Prostate gland (tissue), 2 donors: ENCODE measurements at regions not wholly inside any gene's neighbourhood (a gene's known extent, or its start where the extent isn't known, plus 50 kb on each side); places are given as distances from the start of the nearest gene placed in this dataset.

Experiments
- DNase-seq: peaks from one replicate; pipeline ENCODE4 v3.0.0-alpha.2; 2019; ENCODE audit warnings: low spot score
- H3K27ac ChIP-seq, 2 donors: fragments of 200-600 bp; sonication (generic); 2 replicates each; pipeline ENCODE4 v1.5.1; 2017 to 2019
- H3K27me3 ChIP-seq: fragments of 200-600 bp; sonication (generic); replicated peaks from 2 replicates; pipeline ENCODE4 v1.5.1; 2019; ENCODE audit not compliant: insufficient read depth
- H3K36me3 ChIP-seq, 2 donors: fragments of 200-600 bp; sonication (generic); 1 replicate in 1 of 2; 2 replicates in 1 of 2; pipeline versions ENCODE4 v1.5.1 to v1.8.1; 2017 to 2019
- H3K4me1 ChIP-seq: fragments of 200-600 bp; sonication (generic); replicated peaks from 2 replicates; pipeline ENCODE4 v1.5.1; 2019
- H3K4me3 ChIP-seq, 2 donors: fragments of 200-600 bp; sonication (generic); 2 replicates each; pipeline ENCODE4 v1.5.1; 2017 to 2019
- H3K9me3 ChIP-seq: fragments of 200-600 bp; sonication (generic); 2 replicates; pipeline ENCODE4 v1.5.1; 2017
- POLR2A ChIP-seq: fragments of 450-650 bp; IDR thresholded peaks from one replicate; pipeline ENCODE4 v1.6.1; 2016; ENCODE audit warnings: antibody characterized with exemption, mild to moderate bottlenecking
- POLR2AphosphoS5 ChIP-seq: sonication (generic); formaldehyde crosslinking; IDR thresholded peaks from one replicate; pipeline ENCODE4 v1.6.1; 2017; ENCODE audit warnings: antibody characterized with exemption
- WGBS: methylation state at CpG from one replicate; pipeline ENCODE4 v1.1.5; 2018; 5-methylcytosine and 5-hydroxymethylcytosine counted together
- intact Hi-C: fragments of 100-400 bp; cut with DNase I; formaldehyde crosslinking; loops from one replicate; pipeline ENCODE4 v1.14.2; 2022
- TF ChIP-seq, protein P1 (sequence below), 4 experiments: fragments of 200-600 bp in 2 of 4; fragments of 450-650 bp in 2 of 4; sonication (generic) in 2 of 4; IDR thresholded peaks; 1 replicate in 3 of 4; 2 replicates in 1 of 4; pipeline ENCODE4 v1.5.1; 2016 to 2019; ENCODE audit warnings: antibody characterized with exemption in 4 of 4, mild to moderate bottlenecking in 2 of 4, moderate library complexity in 2 of 4

DNA sequence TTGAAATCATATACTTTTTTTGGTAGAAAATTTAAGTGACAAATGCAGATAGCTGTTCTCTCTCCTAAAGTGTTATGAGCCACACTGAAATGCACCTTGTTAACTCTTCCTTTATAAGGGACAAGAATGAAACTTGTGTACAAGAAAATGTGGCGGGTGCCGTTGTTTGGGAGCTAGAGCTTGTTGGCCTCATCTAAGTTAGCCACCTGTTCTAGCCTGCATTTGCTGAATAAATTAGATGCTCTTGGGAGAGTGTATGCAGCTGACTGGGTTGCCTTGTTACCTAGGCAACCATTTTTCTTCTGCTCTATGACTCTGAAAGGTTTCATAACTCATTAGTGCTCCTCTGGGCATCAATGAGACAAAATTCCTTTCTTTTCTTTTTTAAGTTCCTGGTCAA, 174.3 kb downstream of the TAF11L14 start:
- no peaks in the 10 kb centered on the region for H3K36me3 ChIP-seq
- WGBS: 51% methylated on average over 2 of the region's 2 CpGs
- no peaks in the 10 kb centered on the region for H3K4me1 ChIP-seq
- TF ChIP-seq POLR2AphosphoS5 (no peak), POLR2A (no peak)
- TF ChIP-seq, protein P1, sequence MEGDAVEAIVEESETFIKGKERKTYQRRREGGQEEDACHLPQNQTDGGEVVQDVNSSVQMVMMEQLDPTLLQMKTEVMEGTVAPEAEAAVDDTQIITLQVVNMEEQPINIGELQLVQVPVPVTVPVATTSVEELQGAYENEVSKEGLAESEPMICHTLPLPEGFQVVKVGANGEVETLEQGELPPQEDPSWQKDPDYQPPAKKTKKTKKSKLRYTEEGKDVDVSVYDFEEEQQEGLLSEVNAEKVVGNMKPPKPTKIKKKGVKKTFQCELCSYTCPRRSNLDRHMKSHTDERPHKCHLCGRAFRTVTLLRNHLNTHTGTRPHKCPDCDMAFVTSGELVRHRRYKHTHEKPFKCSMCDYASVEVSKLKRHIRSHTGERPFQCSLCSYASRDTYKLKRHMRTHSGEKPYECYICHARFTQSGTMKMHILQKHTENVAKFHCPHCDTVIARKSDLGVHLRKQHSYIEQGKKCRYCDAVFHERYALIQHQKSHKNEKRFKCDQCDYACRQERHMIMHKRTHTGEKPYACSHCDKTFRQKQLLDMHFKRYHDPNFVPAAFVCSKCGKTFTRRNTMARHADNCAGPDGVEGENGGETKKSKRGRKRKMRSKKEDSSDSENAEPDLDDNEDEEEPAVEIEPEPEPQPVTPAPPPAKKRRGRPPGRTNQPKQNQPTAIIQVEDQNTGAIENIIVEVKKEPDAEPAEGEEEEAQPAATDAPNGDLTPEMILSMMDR (IDR thresholded peaks at IDR 0.05): no peak
- H3K27ac ChIP-seq: no peak overlapping the region
- DNase-seq: no peak
- no peak overlapping the region for H3K4me3 ChIP-seq
- no peaks in the 10 kb centered on the region for H3K27me3 ChIP-seq
- H3K9me3 ChIP-seq: no peaks in the 10 kb centered on the region
- intact Hi-C loops: no loop called here

DNA sequence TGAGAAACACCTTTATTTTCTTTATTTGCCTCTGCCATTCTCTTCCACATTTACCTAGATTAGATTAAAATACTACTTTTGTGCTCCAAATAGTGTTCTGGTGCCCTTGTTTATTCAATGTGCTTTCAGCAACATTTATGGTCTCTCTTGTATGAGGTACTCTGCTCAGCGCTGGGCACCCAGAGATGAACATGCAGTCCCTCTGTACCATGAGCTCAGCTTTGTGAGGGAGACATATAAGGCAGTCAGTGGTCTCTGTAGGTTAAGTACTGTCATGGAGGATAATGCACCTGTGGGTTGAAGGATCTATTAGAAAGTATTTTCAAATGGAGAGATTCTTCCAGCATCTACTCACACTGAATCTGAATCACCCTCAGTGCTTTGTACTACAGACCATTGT, 176.5 kb downstream of the TAF11L14 start:
- no peak for DNase-seq
- Histone ChIP-seq H3K36me3 (no peaks in the 10 kb centered on the region), H3K27me3 (no peaks in the 10 kb centered on the region), H3K4me3 (no peak overlapping the region), H3K27ac (no peak overlapping the region), H3K4me1 (no peaks in the 10 kb centered on the region), H3K9me3 (no peaks in the 10 kb centered on the region)
- TF ChIP-seq POLR2AphosphoS5 (no peak), POLR2A (no peak)
- TF ChIP-seq, protein P1 (IDR thresholded peaks at IDR 0.05): no peak
- 84% methylated on average over 1 of the region's 1 CpG for WGBS
- intact Hi-C loops: no loop called here

DNA sequence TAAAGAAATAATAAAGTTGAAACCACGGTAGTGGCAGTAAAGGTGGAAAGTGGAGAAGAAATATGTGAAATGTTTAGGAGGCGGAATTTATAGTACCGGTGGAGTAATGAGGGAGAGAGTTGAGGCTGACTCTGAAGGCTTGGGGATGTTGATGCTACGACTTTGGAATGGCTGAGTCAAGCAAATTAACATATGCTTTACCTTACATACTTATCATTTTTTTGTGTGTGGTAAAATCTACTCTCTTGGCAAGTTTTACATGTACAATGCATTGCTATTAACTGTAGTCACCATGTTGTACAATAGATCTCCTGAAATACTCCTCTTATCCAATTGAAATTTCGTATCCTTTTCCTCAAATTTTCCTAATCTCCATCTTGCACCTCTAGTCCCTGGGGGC, 179.0 kb downstream of the TAF11L14 start:
- no peaks in the 10 kb centered on the region for H3K27me3 ChIP-seq
- no peaks in the 10 kb centered on the region for H3K4me1 ChIP-seq
- H3K9me3 ChIP-seq: no peaks in the 10 kb centered on the region
- no peak overlapping the region for H3K27ac ChIP-seq
- no peaks in the 10 kb centered on the region for H3K36me3 ChIP-seq
- H3K4me3 ChIP-seq: no peak overlapping the region
- no peak for DNase-seq
- intact Hi-C loops: no loop called here
- TF ChIP-seq POLR2AphosphoS5 (no peak), POLR2A (no peak)
- TF ChIP-seq, protein P1 (IDR thresholded peaks at IDR 0.05): no peak
- 79% methylated on average over 5 of the region's 5 CpGs for WGBS

DNA sequence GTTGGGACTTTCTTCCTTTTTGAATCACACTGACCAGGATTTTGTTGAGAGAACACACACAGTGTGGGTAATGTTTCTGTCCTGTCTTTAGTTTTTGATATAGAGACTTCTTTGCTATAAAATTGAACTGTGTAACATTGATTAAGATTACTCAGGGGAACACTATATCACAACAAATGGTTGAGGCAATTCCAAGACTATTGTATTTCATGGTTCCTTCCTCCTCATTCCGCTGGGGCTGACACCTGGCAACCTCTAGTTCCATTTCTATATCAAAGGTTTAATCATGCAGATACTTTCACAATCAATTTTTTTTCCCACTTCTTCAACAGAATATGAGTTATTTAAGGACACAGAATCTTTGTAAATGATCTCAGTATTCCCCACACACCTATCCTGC, 182.2 kb downstream of the TAF11L14 start:
- WGBS: 51% methylated on average over 1 of the region's 1 CpG
- no peaks in the 10 kb centered on the region for H3K9me3 ChIP-seq
- no peak overlapping the region for H3K4me3 ChIP-seq
- H3K27ac ChIP-seq: no peak overlapping the region
- intact Hi-C loops: no loop called here
- no peaks in the 10 kb centered on the region for H3K36me3 ChIP-seq
- no peaks in the 10 kb centered on the region for H3K4me1 ChIP-seq
- TF ChIP-seq POLR2A (no peak), POLR2AphosphoS5 (no peak)
- TF ChIP-seq, protein P1 (IDR thresholded peaks at IDR 0.05): no peak
- DNase-seq: no peak
- H3K27me3 ChIP-seq: no peaks in the 10 kb centered on the region

DNA sequence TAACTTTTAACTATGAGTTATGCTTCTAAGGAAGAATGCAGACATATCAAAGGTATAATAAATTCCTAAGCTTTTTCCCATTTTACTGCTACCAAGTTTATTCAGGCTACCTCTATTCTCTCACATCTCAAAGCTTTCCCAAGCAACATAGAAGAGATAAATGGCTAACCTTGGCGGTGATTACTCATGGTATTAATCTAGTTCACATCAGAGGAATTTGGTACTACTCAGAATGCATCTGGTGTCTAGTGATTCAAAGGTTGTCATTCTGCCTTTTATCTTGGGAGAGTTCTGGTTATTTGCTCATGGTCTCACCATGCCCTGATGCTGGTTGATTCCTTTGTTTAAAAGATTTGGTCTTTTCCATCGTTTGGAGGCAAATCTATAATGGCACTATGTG, 182.7 kb downstream of the TAF11L14 start:
- DNase-seq: no peak
- WGBS: 72% methylated on average over 2 of the region's 2 CpGs
- intact Hi-C loops: no loop called here
- no peak overlapping the region for H3K27ac ChIP-seq
- H3K4me1 ChIP-seq: no peaks in the 10 kb centered on the region
- H3K36me3 ChIP-seq: no peaks in the 10 kb centered on the region
- H3K4me3 ChIP-seq: no peak overlapping the region
- no peaks in the 10 kb centered on the region for H3K9me3 ChIP-seq
- H3K27me3 ChIP-seq: no peaks in the 10 kb centered on the region
- TF ChIP-seq, protein P1 (IDR thresholded peaks at IDR 0.05): no peak
- TF ChIP-seq POLR2A: no peak
- no peak for TF ChIP-seq POLR2AphosphoS5
